Left colon (tissue), 2 donors: ENCODE measurements at regions not wholly inside any gene's neighbourhood (a gene's known extent, or its start where the extent isn't known, plus 50 kb on each side); places are given as distances from the start of the nearest gene placed in this dataset.

Experiments used
- ATAC-seq: fragments of 200-7000 bp; cut with Tn5 transposase; one replicate; pipeline ENCODE4 v1.9.1; 2020; ENCODE audit warnings: mild to moderate bottlenecking, moderate library complexity
- DNase-seq, 2 donors: peaks; one replicate each; pipeline ENCODE4 v3.0.0-alpha.2; 2020
- intact Hi-C, 2 donors: fragments of 100-400 bp; cut with DNase I in 1 of 2; cut with micrococcal nuclease in 1 of 2; formaldehyde crosslinking; loops; one replicate each; pipeline versions ENCODE4 v1.11.2 to v1.14.0; 2022; cut with DNase I, micrococcal nuclease
- donor health status: DM: no; HTN: no; CAD: no.
- donor health status: DM: yes; HTN: yes; CAD: no.

DNA sequence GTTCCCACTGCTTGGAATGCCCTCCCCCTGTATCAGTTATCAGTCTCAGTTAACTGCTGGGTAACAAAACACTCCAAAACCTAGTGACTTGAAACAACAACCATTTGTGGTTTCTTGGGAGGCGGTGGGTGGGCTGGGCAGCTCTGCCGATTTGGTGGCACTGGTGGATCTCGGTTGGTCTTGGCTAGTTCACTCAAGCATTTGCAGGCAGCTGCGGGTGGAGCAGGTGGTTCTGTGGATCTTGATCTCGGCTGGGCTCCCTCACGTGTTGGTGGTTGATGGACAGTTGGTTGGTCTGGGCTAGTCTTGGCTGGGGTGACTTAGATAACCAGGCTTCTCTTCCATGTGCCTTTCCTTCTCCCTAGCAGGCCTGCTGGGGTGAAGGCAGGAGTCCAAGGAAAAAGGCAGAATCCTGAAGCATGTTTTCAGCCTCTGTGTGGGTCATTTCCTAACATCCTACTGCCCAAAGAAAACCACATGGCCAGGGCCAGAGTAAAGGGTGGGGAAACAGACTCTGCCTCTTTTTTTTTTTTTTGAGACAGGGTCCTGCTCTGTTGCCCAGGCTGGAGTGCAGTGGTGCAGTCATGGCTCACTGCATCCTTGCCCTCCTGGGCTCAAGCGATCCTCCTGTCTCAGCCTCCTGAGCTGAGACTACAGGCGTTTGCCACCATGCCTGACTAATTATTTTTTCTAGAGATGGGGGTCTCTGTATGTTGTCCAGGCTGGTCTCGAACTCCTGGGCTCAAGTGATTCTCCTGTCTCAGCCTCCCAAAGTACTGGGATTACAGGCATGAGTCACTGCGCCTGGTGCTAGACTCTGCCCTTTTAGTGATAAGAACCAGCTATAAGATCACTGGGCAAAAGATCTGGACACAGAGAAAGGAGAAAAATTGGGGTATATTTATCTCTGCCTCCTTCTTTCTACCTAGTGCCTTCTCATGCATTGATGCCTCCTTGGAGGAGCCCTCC, 183.7 kb downstream of the RGS3 start:
- peak in 1 of 2 donors; percentile 4 for DNase-seq

DNA sequence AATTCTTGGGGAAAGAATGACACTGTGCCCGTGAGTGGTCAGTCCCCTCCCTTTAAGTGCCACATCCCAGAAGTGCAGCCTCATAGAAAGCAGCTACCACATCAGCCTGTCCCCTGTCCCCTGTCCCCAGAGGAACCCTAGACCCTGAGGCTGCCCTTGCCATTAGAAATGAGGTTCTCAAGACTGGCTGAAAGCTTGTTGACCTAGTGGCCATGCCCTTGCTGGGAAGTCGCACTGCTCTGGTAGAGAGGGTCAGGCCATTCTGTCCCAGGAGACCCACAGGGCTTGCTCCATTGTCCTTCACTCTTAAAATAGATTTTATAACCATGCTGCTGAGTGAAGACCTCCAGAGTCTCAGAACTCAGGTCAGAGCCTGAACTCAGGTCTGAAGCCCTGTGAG, 184.5 kb downstream of the RGS3 start:
- no peak for DNase-seq
- intact Hi-C loops: no loop called here

More for the DNA sequence above, 183.7 kb downstream of the RGS3 start:
- intact Hi-C loops: no loop called here
- no peak for ATAC-seq

DNA sequence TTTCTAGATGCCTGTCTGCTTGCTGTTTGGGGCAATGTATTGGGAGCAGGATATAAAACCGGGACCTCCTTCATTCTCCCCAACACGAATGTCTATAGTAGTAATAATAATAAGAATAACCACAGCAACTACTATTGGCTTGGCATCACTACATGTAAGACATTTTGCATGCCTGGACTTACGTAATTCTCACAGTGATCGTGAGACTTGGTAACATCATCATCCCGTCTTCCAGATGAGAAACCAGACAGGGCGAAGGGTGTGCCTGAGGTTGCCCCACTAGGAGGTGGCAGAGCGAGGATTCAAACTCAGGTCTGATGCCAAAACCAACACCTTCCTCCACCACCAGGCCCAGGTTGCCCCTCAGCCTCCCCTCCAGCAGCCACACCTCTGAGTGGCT, 185.1 kb downstream of the RGS3 start:
- intact Hi-C loops: no loop called here
- no peak for DNase-seq
- no peak for ATAC-seq

More for the DNA sequence above, 184.5 kb downstream of the RGS3 start:
- no peak for ATAC-seq

DNA sequence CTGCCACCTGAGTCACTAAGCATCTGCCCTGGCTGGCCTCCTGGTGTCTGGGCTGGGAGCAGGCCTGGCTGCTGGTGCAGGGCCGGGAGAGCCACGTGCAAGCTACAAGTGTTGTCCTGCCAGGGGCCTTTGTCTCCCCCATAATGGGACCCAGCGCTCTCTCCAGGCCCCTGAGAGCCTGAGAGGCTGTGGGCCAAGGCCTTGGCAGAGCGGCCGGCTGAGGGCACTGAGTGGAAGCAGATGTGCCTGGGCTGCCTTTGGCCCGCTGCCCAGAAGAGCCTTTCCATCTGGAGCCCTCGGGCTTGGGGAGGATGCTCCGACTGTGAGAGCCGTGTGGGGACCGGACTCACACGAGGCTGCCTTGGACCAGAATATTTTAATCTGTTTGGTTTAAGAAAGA, 185.5 kb downstream of the RGS3 start:
- DNase-seq (peak; percentile 33 to 65), ATAC-seq (peak; percentile 14)
- intact Hi-C loops: no loop called here

DNA sequence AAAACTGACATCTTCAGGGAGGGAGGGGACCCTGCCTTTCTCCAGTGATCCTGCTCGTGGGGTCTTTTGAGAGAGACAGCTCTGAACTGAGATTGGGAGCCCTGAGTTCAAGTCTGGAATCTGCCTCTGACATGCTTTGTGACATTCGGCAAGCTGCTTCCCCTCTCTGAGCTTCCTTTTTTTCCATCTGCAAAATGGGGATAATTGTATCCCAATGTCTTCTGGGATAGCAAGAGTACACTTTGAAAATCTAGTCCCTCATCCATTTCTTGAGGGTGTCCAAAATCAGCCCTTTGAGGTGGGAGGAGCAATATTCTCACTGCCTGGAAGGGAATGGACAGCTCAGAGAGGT, 186.3 kb downstream of the RGS3 start:
- ATAC-seq (no peak), DNase-seq (no peak)
- intact Hi-C loops: no loop called here

DNA sequence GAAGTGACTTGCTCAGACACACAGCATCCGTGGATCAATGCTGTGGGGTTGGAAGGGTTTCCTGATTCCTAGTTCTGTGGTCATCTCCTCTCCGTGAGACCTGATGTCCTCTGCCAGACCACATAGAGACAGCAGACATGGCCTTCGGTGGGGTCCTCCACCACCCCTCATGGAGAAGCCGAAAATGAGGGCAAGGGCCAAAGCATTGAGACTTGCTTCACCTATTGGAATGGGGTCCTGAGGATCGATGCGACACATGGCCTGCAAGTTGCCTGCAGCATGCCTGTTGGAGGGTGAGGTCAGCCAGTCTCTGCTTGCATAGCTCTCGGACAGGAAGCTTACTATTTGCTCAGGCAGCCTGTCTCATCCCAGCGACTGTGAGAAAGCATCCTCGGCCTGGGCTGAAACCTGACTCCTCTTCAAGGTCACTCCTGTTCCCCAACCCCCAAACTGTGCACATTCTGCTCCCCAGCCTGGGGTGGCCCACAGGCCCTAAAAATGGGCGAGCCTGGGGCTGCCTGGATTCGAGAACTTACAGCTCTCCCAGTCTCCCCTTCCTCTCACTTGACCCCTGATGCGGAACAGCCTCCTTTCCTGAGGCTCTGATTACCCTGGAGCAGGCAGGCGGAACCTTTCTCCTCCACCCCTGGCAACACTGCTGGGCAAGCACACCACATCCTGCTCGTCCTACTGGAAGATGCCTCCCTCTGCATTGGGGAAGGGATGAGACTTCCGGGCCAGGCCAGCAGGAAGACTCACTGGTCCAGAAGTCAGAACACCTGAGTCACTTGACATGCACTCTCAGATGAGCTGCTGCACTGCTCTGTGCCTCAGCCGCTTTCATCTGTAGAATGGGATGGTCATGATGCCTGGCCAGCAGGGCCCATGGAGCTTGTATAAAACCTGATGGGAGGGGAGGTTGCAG, 186.9 kb downstream of the RGS3 start:
- ATAC-seq (no peak), DNase-seq (no peak)
- intact Hi-C loops: no loop called here

DNA sequence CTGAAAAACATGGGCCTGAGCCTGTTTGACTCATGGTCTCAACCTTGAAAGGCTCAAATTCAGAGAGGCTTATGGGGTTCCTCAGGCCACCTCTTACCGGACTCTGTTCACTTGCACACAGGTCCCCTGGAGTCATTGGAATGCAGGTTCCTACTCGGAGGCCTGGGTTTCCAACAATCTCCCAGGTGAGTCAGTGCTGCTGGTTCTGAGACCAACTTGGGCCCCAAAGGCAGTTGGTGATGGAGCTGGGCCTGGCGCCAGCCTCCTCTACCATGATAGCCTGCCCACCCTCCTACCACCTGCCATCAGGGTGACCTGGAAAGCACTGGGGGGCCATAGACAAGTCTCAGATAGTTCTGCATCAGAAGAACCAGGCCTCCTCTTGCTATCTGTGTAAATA, 188.4 kb downstream of the RGS3 start:
- intact Hi-C loops: no loop called here
- ATAC-seq (no peak), DNase-seq (no peak)

DNA sequence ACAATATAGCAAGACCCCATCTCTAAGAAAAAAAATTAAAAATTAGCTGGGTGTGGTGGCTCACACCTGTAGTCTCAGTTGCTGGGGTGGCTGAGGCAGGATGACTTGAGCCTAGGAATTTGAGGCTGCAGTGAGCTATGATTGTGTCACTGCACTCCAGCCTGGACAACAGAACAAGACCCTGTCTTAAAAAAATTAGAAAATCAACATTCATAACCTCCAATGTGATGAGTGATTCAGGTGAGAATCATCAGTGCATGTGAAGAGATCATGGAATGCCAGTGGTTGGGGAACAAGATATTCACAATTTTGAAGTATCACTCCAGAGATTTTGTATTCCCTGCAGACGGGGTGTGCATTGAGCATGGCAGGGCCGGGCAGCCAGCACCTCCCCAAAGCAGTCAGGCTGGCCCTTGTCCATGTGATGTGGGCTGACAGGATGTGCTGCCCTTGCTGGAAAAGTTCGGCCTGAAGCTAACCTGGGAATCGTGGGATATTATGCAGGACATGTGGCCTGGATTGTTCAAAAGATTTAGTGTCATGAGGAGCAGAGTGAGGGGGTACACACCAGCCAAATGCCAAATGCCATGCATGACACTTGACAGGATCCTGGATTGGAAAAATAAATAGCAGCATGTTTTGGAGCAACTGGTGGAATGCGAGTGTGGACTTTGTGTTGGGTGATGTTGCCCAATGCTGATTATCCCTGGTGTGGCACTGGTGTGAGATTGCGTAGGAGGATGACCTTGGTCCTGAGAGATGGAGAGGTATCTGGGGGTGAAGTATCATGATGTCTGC, 189.0 kb downstream of the RGS3 start:
- no peak for ATAC-seq
- intact Hi-C loops: no loop called here
- no peak for DNase-seq

DNA sequence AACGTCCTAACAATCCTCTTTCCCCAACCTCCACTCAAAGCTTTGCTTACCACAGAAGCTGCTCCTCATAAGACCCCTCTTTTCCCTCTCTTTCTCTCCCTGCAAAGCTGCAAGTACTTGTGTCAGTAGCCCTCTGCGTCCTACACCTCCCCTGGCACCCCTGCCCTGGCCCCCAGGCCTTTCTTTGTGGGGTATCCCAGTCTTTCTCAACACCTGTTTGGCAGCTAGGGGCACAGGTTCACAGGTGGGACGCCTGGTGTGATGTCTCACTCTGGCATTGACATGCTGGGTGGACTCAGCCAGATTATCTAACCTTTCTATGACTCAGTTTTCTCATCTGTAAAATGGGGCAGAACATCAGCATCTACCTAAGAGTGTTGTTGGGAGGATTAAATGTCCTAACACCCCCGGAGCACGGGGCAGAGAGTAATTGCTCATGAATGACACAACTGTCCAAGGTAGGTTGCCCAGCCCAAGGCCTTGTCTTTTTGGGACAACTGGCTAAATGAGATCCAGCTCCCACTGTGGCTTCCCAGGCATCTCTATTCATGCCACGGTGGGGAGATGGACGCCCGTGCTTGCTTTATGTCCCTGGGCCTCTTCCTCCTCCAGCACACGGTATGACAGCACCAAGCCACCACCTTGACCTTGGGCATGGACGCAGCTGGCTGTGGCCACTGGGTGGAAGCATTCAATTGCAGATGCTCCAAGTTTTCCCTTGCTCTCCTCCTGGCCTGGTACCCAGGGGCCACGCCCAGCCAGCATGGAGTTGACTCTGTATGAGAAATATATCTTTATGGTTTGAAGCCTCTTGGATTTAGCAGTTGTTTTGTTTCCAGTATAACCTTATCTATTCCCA, 190.4 kb downstream of the RGS3 start:
- intact Hi-C loops: loop anchor here in 1 of 2 donors (2.0 kb wide), 2 partner anchors 61 to 207 kb away; no protein-coding TSS in a partner anchor

DNA sequence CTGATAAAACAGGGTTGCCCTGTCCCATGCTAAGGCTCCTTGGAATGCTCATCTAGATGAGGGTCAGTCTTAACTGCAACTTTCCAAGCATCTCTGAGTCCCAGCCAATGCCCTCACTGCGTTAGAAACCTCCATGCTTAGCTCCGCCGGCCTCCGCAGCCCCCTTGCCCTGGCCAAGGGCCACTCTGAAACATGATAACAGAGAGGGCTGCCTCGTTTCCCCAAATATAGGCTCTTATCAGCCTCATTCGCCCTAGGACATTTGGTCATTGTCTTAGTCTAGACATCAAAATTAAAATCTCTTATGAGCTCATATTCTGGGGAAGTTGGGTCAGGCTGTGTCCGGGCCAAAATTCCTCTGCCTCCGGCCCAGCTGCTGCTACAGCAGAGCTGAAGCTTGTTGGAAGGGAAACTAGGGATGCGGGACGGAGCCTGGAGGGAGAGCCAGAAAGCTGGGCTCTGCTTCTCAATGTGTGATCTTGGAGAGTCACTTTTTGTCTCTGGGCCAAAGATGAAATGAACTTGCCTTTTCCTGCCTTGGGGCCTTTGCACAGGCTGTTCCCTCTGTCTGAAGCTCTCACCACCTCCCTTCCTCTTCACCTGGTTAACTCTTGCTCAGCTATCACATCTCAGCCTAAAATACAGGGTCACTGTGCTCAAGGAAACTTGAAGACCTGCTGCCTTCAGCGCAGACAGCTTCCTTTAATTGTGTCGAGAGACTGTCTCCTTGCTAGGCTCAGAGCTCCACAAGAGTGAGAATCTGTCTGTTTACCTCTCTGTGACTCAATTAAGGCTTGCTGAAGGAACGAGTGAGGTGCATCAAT, 191.3 kb downstream of the RGS3 start:
- ATAC-seq (no peak), DNase-seq (peak; percentile 22 to 45)
- intact Hi-C loops: loop anchor here (2.0 to 5.0 kb wide), 4 partner anchors 62 to 208 kb away; no protein-coding TSS in a partner anchor

More for the DNA sequence above, 190.4 kb downstream of the RGS3 start:
- ATAC-seq (no peak), DNase-seq (peak in 1 of 2 donors; percentile 14)

DNA sequence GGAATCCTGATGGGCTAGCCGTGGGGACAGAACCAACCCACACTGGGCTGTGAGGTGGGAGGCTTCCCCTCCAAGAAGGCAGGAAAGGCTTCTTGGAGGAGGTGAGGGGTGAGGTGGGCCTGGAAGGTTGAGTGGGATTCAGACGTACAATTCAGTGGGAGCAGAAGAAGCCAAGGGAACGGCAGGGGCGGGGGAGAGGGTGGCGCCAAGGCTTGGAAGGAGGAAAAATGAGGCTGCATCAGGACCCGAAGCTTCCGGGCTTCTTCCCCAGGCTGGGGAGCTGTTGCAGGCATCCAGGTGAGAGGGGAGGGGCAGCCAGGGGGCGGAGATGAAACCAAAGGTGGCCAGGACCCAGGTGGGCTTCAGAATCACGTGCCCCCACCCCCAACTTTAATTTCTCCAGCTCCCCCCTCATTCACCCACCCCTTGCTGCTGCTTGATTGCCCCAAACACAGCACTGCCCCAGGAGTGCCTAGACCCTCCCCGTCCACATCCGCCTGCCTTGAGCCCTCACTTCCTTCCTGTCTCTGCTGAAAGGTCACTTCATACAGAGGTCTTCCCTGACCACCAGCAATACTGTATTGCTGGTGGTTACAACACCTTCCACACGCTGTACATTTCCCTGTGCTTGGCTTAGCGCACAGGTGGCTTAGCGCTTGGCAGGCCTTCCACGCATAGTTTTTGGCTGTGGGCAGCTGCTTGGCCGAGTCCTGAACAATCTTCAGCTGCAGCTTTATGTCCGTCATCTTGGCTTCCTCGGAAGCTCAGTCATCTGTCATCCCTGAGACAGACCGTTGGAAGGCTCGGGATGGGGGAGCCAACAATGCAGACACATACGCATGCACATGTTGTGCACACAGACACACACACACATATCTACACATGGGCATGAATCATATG, 193.5 kb downstream of the RGS3 start:
- no peak for ATAC-seq

DNA sequence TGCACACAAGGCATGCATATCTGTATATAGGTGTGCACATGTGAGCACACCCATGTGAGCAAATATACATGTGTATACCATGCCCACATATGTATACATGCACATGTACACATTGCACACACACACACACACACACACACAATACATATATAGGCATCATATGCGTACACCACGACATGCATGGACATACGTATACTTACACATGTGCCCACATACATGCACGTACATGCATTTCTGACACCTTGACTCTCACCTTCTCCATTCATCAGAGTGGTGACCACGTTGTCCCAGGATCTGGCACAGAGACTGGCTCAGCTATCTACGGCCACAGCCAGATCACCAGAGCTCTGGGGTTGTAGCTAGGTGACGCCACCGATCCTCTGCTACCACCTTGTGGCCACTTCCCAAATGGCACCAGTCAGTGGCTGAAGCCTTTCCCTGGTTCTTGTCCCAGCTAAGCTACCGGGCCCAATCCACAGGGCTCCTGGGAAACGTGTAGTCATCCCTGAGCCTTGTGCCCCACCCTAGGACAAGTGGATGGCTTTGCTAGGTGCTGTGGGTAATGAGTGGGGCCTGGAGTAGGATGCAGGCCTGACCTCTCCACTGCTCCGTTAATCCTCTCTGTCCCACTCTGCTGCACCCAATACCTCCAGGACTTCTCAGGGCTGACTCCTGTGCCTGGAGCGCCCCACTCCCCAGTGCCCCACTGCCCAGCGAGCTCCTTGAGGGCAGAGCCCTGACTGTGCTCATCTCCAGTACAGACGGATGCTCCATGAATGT, 194.4 kb downstream of the RGS3 start:
- DNase-seq (peak; percentile 69 to 89), ATAC-seq (peak; percentile 91)
- intact Hi-C loops: loop anchor here in 1 of 2 donors (5.0 kb wide), 2 partner anchors 66 to 211 kb away; no protein-coding TSS in a partner anchor

More for the DNA sequence above, 193.5 kb downstream of the RGS3 start:
- peak in 1 of 2 donors; percentile 20 for DNase-seq
- intact Hi-C loops: loop anchor here in 1 of 2 donors (5.0 kb wide), 2 partner anchors 65 to 210 kb away; no protein-coding TSS in a partner anchor

DNA sequence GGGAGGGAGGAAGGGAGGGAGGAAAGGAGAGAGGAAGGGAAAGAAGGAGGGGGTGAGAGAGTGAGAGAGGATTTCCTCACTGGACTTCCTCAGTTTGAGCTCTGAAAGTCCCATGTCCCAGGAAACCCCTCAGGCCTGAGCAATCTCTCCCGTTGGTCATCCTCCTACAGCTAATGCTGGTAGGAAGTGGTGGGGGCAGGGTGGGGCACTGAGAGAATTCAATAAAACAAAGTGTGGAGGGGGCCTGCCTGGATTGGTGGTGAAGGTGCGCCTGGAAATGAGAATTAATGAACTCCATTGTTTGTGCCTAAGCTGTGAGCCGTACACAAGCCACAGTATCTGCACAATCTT, 195.0 kb downstream of the RGS3 start:
- intact Hi-C loops: loop anchor here in 1 of 2 donors (5.0 kb wide), 2 partner anchors 66 to 211 kb away; no protein-coding TSS in a partner anchor
- DNase-seq: peak in 1 of 2 donors; percentile 8
- no peak for ATAC-seq

DNA sequence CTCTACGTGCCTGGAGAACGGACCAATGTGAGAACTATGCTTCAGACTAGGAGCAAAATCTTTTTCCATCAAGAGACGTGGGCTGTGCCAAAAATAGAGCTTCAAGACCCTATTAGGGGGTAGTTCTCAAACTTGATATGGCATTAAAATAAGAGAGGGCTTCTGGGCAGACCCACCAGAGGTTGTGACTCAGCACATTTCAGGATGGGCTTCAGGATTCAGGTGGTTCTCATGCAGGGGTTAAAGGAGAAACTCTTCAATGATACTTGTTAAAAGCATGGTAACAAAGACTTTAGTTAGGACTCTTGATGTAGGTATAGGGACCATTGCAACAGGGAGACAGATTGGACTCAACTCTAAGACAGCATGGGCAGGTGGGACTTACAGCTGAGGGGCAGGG, 195.5 kb downstream of the RGS3 start:
- intact Hi-C loops: loop anchor here in 1 of 2 donors (5.0 kb wide), 2 partner anchors 67 to 212 kb away; no protein-coding TSS in a partner anchor
- ATAC-seq (no peak), DNase-seq (no peak)

DNA sequence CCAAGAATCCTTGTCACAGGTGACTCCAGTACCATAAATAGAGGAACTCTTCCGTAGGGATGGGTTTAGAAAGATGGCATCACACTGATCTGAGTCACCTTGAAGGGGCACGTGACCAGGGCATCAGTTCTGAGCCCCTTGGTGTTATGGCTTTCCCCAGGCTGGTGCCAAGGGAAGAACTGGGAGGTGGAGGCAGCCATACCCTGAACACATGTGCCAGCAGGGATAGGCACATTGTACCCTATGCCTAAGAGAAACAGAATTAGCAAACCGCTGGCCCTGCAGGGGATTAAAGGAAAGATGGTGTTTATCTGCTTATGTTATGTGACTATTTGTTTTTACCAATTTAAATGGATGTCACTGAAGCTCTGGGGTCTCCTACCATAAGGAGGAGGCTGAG, 196.2 kb downstream of the RGS3 start:
- no peak for ATAC-seq
- intact Hi-C loops: loop anchor here in 1 of 2 donors (5.0 kb wide), 2 partner anchors 67 to 212 kb away; no protein-coding TSS in a partner anchor
- no peak for DNase-seq
